GM12872 (cell line): ENCODE measurements at regions not wholly inside any gene's neighbourhood (a gene's known extent, or its start where the extent isn't known, plus 50 kb on each side); places are given as distances from the start of the nearest gene placed in this dataset.

Source experiments
- TF ChIP-seq, protein P1 (sequence below): IDR thresholded peaks from 3 replicates; pipeline ENCODE4 v1.5.1; 2011; ENCODE audit warnings: low read depth, mild to moderate bottlenecking, low read length, moderate library complexity; ENCODE audit not compliant: insufficient read depth

DNA sequence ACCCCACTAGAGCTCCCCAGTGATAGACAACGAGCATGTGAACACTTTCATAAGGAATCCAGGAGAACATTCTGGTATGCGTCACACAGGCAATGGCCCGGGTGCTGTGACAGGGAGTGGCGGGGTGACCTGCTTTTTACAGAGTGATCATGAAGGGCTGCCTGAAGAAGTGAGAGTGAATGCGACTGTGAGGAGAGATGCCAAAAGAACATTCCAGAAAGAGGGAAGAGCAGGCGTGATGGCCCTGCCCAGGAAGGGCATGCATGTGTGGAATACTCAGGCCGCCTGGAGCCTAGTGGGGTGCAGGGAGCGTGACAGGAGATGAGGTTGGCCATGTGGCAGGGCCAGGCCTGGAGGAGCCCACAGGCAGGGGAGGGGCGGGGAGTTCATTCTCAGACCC is 53.8 kb downstream of the FZD10 start:
- TF ChIP-seq, protein P1, sequence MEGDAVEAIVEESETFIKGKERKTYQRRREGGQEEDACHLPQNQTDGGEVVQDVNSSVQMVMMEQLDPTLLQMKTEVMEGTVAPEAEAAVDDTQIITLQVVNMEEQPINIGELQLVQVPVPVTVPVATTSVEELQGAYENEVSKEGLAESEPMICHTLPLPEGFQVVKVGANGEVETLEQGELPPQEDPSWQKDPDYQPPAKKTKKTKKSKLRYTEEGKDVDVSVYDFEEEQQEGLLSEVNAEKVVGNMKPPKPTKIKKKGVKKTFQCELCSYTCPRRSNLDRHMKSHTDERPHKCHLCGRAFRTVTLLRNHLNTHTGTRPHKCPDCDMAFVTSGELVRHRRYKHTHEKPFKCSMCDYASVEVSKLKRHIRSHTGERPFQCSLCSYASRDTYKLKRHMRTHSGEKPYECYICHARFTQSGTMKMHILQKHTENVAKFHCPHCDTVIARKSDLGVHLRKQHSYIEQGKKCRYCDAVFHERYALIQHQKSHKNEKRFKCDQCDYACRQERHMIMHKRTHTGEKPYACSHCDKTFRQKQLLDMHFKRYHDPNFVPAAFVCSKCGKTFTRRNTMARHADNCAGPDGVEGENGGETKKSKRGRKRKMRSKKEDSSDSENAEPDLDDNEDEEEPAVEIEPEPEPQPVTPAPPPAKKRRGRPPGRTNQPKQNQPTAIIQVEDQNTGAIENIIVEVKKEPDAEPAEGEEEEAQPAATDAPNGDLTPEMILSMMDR: no peak

DNA sequence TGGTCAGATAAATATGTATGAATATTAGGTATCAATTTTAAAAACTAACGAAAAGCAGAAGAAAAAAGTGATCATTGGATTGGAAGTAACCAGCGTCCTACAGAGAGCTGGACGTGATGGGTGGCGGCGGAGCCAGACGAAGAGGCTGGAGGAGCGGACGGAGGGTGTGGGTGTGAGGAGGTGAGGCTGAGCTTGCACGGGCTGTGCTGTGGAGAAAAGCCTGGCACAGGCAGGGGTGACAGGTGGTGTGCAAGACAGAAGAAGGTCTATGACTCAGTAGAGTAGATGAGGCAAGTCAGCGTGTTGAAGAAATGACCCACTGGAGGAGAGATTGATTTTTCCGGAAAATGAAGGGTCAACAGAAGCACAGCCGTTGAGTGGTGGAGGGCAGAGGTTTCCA is 56.4 kb downstream of the FZD10 start:
- TF ChIP-seq, protein P1: no peak

DNA sequence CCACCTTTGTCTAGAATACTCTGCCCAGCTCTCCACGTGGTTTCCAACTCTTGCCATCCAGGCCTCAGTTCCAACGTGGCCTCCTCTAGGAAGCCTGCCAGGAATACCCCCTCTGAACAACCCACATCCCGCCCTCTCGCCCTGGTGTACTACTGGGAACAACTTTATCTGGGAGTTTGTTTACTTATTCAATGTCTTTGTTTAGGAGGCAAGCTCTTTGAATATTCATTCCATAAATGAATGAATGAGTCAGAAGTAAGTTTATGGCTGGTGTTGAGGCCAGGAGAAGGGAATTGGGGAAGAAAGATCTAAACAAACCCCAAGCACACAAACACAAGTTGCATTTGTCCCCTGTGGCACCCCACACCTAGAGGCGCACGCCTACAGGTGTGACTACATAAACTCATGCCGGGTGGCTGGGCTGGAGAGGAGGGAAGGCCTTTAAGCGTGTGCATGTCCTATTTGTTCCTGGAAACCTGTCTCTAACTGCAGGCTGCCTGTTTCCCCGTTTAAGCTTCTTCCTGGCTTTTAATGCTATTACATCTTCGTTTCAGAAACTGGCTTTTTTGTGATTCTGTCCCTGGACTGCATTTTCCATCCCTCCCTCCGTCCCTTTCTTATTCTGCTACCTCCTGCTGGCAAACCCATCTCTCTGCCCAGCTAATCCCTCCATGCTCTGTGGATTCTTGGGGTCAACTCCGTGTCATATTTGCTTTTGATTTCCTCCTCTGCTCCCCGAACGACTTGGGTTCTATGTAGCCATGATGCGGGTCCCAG is 57.9 kb downstream of the FZD10 start:
- TF ChIP-seq, protein P1: no peak

DNA sequence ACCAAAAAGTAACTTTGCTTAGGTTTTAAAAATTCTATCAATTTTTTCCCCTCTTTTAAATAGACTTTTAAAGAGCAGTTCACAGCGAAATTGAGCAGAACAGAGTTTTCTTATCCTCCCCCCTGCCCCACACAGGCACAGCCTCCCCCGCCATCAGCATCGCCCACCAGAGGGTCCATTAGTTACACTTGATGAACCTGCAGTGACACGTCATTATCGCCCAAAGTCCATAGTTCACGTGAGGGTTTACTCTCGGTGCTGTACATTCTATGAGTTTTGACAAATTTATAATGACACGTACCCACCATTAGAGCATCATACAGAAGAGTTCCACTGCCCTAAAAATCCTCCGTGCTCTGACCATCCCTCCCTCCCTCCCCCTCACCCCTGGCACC is 58.4 kb downstream of the FZD10 start:
- TF ChIP-seq, protein P1: no peak

DNA sequence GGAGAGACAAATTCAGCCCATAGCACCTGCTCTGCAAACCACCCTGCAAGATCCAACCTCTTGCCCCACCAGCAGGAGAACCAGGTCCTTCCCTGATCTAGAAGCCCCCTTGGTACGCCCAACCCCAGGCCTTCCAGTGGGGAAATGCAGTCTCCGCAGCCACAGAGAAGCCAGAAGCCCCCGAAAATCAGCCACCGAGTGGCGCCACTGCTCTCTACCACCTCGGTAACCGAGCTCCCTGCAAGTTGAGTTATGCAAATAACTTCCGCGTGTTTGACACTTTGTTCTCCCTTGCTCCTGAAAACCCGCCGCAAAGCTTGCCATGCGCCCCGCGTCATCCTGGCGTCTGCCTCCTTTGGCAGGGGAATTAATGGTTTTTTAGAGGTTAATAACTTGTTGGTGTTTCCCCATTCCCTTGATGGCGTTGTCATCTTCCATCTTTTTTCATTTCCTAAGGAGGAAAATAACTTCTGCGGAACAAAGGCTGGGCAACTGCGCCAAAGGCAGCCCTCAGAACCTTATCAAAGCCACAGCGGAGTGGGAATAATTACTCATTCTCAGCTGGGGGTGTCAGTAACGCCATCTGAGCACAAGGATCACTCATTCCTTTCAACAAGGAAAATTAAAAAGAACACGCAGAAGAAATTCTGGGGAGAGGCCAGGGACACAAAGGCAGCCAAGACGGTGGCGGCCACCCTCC is 60.4 kb downstream of the FZD10 start:
- TF ChIP-seq, protein P1: no peak

DNA sequence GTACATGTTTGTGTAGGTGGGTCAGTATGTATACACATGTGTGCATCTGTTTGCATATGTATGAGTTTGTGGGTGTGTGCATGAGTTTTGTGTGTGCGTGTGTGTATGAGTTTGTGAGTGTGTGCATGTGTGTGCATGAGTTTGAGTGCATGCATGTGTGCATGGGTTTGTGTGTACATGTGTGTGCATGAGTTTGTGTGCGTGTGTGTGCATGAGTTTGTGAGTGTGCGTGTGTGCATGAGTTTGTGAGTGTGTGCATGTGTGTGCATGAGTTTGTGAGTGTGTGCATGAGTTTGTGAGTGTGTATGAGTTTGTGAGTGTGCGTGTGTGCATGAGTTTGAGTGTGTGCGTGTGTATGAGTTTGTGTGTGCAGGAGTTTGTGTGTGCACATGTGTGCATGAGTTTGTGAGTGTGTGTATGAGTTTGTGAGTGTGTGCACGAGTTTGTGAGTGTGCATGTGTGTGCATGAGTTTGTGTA is 61.5 kb downstream of the FZD10 start:
- TF ChIP-seq, protein P1: no peak

DNA sequence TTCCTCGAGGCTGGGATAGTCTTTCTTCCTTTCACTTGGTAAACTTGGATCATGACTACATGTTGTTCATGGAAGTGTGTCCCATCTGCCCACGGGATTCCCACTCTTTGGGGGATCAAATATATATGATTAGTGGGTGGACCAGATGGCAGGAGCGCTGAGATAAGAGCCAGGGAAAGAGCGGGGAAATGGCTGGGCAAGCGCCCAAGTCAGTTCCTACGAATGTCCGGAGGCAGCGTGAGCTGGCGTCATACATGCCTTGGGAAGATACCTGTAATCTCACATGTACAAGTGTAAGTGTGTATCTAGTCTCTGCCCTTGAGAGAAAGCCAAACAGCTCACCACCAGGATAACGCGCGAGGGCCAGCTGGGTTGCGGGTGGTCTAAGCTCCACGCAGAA is 62.3 kb downstream of the FZD10 start:
- TF ChIP-seq, protein P1: no peak
